Left lobe of liver (tissue), 2 donors: ENCODE measurements at regions not wholly inside any gene's neighbourhood (a gene's known extent, or its start where the extent isn't known, plus 50 kb on each side); places are given as distances from the start of the nearest gene placed in this dataset.

Experiments used
- ATAC-seq: fragments of 200-7000 bp; cut with Tn5 transposase; one replicate; pipeline ENCODE4 v1.9.1; 2020; ENCODE audit warnings: mild to moderate bottlenecking, moderate library complexity
- DNase-seq: peaks from one replicate; pipeline ENCODE4 v3.0.0-alpha.2; 2020; ENCODE audit warnings: low spot score
- donor health status: DM: no; HTN: no; CAD: no; lungs with moderate emphysema.
- donor health status: DM: no; HTN: yes; CAD: no.

DNA sequence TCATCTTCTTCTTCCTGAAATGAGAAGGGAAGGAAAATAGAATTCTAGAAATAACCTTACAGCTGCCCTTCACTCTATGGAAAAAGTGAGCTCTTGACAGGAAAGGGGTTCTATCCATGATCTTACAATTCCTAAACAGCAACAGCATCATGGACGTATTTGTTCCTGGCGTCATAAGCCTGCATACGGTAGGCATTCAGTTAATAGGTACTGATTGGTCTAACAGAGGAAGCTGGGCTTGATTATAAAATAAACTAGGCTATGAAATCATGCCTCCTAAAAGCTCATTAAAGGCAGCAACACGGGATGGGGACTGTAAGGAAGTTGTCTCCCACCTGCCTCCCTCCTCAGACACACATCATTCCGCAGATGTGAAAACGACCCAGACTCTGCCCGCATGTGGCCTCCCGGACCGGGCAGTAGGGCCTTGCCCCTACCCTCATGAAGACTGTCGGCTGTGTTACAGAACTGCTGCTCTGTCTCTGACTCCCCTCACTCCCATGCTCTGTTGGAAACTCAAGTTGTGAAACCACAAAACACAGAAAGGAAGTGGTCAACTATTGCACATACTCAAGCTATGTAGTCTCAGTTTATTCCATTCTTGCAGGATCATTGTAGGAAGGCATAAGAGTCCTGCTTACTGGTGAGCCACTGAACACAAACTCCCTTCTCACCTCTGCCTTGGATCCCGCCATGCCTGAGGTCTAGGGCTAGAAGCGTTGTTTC, 129.8 kb downstream of the DLEU7 start:
- ATAC-seq (peak; percentile 40), DNase-seq (no peak)

DNA sequence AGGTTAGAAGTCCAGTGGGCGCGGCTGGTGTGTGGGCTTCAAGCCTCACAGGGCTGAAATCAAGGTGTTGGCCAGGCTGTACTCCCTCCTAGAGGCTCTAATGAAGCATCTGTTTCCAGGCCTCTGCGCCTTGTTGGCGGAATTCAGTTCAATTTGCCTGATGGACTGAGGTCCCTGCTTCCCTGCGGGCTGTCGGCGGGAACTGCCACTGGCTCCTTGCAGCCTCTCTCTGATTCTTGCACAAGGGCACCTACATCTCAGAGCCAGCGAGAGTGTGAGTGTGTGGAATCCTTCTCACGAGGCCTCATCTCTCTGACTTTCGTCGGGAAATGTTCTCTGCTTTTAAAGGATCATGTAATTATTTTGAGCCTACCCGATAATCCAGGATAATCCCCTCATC, 128.6 kb downstream of the DLEU7 start:
- ATAC-seq = no peak

DNA sequence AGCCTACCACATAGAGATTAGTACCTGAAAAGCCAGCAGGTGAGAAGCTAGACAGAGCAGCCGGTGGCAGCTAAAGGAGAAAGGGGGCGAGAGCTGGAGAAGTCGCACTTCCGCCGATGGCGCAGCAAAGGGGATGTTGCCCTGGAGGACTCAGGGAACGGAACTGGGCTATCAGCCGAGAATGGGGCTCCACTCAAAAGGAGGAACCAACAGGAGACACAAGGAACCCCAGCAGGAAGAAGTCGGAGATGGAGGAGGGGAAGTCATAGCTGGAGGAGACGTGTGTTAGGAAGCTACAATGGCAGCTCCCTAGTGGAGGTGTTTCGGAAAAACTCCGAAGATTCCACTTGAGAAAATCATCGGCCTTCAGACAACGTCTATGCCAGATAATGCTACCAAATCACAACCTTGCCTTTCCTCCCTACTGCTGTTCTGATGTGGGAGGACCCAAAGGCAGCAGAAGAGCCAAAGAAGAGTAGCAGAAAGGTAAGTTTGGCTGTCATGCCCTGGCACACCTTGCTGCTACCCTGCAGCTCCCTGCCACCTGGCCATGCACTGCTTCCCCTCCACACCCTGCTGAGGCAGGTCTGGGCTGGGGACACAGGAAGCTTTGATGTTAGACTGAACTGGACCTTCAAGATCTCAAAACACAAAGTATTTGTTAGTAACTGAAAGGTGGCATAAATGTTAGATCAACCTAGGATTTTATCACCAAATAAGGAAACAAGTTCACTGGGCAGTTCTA, 127.9 kb downstream of the DLEU7 start:
- DNase-seq (peak; percentile 50), ATAC-seq (peak; percentile 58)

More for the DNA sequence above, 128.6 kb downstream of the DLEU7 start:
- no peak for DNase-seq

DNA sequence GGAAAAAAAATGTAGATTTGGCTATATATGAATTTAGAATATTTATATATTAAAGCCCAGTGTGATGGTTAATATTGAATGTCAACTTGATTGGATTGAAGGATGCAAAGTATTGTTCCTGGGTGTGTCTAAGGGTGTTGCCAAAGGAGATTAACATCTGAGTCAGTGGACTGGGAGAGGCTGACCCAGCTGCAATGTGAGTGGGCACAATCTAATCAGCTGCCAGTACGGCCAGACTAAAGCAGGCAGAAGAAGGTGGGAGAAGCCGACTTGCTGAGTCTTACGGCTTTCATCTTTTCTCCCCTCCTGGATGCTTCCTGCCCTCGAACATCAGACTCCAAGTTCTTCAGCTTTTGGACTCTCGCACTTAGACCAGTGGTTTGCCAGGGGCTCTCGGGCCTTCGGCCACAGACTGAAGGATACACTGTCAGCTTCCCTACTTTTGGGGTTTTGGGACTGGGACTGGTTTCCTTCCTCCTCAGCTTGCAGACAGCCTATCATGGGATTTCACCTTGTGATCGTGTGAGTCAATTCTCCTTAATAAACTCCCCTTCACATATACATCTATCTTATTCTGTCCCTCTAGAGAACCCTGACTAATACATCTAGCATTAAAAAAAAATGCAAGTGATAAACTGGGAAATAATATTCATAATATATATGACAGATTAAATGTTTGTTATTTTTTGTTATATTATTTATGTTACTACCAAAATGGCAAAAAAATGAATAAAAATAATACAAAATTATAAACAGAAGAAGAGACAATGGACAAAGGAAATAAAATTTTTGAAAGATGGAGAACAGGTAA, 122.4 kb downstream of the DLEU7 start:
- DNase-seq (no peak), ATAC-seq (no peak)

DNA sequence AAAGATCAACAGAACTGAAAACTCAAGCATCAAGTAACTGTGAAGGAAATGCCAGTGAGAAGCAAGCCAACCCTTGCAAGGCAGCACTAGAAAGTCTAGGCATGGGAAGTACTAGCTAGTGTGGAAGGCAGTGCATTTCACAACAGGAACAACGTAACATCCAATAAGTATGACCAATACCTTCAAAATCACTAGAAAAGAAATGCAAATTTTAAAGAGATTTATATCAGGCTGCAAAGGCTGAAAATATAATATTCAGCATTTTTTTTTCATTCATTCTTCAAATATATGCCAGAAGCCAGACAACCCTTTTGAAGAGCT, 121.9 kb downstream of the DLEU7 start:
- no peak for ATAC-seq
- DNase-seq = no peak

DNA sequence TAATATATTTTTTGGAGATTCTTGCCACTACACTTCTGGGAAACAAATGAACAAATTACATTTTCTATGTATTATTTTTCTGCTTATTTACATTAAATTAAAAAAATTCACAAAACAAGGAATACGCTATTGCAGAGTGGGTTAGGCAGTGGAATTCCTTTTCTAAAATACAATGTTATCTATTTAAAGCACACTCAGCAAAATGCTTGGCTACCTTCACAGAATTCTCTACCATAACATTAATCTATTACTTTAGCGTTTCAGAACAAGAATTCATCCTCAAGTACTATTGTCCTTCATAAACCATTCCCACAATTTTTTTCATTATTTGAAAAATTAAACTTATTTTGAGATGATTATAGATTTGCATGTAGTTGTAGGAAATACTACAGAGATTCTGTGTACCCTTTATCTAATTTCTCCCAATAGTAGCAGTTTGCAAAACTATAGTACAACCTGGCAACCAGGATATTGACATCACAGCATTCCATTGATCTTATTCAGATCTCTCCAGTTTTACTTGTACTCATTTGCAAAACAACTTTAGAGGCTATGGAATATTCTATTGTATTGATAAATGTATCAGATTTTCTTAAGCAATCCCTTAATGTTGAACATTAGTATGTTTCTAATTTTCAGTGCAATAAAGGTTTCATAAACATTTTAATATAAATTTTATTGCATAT, 120.9 kb downstream of the DLEU7 start:
- ATAC-seq = no peak
- no peak for DNase-seq

DNA sequence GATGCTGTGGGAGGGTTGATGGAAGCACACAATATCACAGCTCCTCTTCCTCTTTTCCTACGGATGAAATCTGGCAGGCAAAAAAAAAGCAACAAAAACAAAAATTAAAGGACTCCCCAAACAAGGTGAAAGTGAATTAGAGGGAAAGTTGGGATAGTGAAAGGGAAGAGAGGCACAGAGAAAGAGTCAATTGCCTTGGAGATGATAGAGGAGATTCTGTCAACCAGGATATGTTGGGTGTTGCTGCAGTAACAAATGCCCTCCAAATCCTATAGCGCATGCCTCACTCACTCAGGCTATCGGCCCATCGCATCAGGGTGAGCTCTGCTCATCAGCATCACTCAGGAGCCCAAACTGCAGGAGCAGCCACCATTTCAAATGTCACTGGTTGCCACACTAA, 119.1 kb downstream of the DLEU7 start:
- ATAC-seq (no peak), DNase-seq (no peak)

DNA sequence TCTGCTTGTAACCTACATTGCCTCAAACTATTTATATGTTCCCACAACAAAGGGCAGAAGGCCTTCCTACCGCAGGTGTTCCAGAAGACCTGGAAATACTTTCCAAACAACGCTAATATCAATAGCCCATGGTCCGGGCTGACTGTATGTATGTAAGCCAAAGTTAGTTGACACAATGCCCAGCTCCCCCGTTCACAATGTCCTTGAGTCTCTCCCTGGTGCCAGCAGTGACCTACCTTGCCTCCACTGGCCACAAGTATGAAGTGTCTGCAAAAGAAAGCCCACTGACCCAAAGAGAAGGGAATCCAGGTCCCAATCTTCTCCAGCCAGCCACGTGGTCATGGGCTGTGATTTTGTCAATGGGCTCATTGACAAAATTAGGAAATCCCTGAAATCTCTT, 118.6 kb downstream of the DLEU7 start:
- ATAC-seq (no peak), DNase-seq (no peak)

DNA sequence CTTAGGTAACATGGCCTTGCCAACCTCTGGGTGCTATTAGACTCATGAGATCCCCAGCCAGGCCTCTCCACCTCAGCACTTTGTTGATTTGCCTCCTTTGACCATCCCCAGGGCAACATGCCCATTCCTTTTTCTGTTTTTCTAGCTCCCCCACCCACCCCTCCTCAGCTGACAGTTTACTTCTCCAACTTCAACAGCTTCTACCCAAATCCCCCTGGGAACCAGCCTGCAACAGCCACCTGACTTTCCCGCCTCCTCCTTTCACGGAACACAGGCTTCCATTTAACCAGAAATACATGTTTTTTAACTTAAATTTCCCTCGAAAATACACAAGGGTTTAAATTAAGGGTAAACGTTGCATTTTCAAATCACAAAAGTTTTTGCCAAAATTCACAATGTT, 117.3 kb downstream of the DLEU7 start:
- no peak for ATAC-seq
- no peak for DNase-seq

DNA sequence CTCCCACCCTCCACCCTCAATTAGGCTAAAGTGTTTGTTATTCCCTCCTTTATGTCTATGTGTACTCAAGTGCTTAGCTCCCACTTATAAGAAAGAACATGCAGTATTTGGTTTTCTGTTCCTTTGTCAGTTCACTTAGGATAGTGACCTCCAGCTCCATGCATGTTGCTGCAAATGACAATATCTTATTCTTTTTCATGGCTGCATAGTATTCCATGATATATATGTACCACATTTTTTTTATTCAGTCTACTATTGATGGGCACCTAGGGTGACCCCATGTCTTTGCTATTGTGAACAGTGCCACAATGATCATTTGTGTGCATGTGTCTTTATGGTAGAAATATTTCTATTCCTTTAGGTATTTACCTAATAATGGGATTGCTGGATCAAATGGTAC, 114.3 kb downstream of the DLEU7 start:
- no peak for DNase-seq
- no peak for ATAC-seq

DNA sequence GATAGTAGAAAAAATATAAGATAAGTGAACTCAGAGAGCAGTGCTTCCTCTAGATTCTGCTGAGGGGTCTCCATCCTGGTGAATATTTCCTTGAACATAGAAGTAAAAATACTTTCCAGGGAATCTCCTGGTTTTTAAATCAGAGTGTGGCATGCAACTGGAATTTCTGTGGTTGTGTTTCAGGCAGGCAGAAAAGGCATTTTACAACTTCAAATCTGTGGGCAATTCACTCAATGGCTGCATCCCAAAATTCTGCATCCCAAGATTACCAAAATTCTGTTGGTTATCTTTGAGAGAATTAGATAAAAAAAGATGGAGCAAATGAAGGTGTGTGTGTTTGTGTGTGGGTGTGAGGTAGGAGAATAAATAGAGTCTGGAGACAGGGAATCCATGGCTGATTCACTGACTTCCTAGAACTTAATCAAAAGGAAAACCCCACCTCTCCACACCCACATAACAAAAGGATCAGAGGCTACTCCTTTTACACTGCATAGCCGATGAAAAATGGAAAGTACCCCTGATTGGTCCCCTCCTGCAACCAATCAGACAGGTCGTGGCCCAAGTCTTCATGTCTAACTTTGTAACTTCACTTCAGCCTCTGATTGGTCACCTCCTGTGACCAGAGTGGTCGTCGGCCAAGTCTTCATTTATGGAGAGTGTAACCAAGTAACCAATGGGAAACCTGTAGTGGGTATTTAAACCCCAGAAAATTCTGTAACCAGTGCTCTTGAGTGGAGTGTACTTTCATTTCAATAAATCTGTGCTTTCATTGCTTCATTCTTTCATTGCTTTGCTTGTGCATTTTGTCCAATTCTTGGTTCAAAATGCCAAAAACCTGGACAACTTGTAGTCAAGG, 112.8 kb downstream of the DLEU7 start:
- DNase-seq = no peak
- ATAC-seq = no peak

DNA sequence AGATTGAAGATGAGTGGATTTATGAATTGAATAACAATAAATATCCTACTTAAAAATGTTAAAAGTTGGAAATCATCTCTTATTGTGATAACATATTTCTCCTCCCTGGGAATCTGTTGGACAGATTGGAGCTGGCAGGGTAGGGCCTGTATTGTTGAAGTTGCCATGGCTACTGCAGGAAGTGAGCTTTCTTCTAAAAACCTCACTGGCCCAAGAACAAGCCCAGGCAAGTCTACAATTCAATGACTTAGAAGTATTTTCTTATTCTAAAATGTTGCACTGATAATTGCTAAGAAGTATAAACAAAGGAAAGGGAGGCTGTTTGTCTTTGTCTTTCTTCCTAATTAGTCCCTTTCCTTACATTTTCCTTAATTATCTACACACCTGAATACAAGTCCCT, 112.1 kb downstream of the DLEU7 start:
- DNase-seq (no peak), ATAC-seq (no peak)

DNA sequence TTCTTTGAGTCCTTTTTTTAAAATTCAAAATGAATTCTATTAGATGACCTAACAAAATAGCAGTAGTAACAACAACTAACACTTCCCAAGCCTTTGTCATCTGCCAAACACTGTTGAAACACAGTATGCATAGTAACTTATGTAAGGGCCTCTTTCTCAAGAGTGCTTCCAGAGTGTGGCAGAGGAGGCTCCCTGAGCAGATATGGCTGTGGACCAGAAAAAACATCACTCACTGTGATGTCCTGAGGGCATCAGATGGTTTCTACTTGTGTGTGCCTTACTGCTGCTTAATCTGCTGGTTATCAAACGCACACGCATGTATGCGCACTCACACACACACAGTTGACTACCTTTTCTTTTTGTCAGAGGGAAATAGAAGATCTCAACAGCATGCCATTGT, 110.8 kb downstream of the DLEU7 start:
- DNase-seq (no peak), ATAC-seq (no peak)

DNA sequence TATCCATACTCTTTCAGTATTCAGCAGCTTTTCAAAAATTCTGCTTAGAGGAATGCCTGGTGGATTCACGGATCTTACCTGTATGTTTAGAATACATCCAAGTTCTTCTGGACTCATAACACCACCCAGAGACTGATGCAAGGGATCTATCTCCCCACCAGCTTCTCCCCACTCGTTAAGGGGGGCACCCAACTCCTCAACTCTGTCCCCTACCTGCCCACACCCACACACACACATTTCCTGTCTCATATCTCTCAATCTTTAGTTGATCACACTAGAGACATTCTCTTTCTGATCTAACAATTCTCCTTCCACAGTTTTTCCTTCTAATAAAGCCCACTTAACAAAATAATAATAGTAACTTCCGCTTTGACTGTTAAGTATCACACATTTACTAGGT, 110.1 kb downstream of the DLEU7 start:
- no peak for ATAC-seq
- no peak for DNase-seq

DNA sequence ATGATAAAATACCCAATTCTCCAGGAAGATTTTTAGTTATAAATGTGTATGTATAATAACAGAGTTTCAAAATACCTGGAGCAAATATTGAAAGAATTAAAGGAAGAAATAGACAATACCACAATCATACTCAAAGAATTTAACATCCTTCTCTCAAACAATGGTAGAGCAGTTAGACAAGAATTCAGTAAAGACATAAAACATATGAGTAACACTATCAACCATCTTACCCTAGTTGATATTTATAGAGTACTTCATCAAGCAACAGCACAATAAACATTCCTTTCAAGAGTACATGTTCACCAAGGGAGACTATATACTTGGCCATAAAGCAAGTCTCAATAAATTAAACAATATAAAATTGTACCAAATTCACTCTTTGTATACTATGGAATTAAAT, 108.4 kb downstream of the DLEU7 start:
- ATAC-seq (no peak), DNase-seq (no peak)

DNA sequence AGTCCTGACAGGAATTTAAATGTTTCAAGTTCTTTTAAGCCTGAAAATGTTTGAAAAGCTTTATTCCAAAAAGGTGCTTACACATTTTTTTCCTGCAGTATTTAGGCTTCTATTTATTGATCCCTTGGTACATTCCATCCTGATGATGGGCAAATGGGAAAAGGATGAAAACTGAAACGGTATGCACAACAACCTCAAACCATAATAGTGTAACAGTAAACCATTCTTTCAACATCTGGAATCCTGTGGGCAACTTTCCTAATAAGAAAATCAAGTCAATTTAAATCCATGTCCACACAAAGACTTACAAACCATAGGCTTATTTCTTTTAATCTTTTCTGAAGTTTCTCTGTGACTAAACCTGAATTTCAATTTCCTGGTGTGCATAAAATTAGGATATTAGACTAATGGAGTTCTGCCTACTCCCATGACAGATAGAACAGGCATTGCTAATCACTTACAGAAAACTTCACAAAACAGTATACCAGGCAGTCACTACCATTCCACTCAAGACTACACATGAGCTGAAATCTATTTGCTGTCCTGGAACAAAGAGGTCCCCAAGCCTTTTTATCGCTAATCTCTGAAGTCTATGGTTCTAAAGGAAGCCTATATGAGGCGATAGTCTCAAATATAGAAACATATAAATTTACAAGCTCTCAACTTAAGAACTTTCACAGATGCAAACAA, 103.3 kb downstream of the DLEU7 start:
- ATAC-seq (no peak), DNase-seq (no peak)

DNA sequence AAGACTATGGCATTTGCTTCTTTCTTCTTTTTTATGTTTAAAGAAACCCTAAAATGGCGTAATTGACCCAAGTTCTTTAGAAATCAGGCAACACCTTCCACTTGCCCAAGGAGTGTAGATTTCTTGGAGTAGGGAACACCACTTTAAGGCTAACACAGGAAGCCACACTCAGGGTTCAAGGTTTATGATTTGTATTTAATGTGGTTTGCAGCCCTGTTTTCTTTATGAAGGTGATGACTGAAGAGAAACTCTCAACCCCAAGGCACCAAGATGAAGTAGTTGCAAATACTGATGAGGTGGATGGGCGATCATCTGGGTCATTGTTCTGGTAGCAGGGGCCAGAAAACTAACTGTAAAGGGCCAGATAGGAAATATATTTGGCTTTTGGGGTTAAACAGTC, 101.1 kb downstream of the DLEU7 start:
- DNase-seq (no peak), ATAC-seq (no peak)

DNA sequence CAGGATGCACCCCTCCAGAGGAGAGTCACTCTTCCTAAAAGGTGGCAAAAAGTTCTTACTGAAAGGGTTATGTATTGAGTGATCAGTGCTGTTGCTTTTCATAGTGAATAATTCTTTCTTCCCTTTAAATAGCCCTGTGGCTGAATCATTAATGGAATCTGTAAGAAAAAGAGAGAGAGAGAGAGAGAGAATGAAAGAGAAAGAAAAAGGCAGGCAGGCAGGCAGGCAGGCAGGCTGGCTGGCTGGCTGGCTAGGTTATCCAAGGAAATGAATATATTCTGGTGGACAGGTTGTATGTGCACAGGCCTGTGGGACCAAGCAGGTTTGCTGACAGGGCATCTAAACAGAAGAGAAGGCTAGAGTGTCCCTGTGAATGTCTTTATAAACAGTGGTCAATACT, 100.5 kb downstream of the DLEU7 start:
- ATAC-seq (no peak), DNase-seq (no peak)

DNA sequence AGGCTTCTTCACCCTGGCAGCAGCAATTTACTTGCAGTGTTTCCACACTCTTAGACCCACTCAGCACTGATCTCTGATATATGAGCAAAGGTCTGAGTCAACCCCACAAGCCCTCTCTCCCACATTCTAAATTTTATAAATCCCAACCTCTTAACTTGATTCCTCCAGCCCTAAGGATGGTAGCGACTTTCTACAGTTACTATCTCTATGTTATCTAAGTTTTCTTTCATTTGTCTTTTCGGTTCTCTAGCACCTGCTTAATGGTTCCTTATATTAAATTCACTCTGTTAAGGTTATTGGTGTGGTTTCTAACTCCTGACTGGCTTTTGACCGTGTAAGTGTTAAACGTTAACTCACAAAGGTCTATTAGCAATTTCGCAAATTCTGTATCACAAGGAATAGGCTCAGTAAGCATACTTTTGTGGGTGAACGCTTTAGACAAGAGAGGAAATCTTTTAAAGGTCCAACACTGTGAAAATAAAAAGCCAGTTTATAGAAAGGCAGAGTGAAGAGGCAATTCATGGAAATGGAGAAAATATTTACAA, 99.3 kb downstream of the DLEU7 start:
- DNase-seq = no peak
- ATAC-seq = peak; percentile 28
